Nephron (organoid): ENCODE measurements at regions not wholly inside any gene's neighbourhood (a gene's known extent, or its start where the extent isn't known, plus 50 kb on each side); places are given as distances from the start of the nearest gene placed in this dataset.

ENCODE experiments used
- H3K27ac Mint-ChIP-seq, 3 experiments: 2 replicates each; pipeline ENCODE4 v1.8.0; 2020; ENCODE audit warnings: mixed read lengths in 3 of 3, mild to moderate bottlenecking in 2 of 3, moderate library complexity in 1 of 3
- H3K27me3 Mint-ChIP-seq: 2 replicates; pipeline ENCODE4 v1.8.0; 2021; ENCODE audit warnings: low read depth, mild to moderate bottlenecking, moderate library complexity, mixed read lengths
- H3K36me3 Mint-ChIP-seq: 2 replicates; pipeline ENCODE4 v1.8.0; 2020; ENCODE audit warnings: low read depth, mixed read lengths
- H3K4me1 Mint-ChIP-seq: 2 replicates; pipeline ENCODE4 v1.8.0; 2020; ENCODE audit warnings: mixed read lengths
- H3K4me3 Mint-ChIP-seq, 3 experiments: 2 replicates each; pipeline ENCODE4 v1.8.0; 2020; ENCODE audit warnings: mild to moderate bottlenecking in 3 of 3, mixed read lengths in 3 of 3, moderate library complexity in 2 of 3
- H3K9me3 Mint-ChIP-seq: 2 replicates; pipeline ENCODE4 v1.8.0; 2020; ENCODE audit warnings: mixed read lengths
- CTCF ChIP-seq, 3 experiments: fragments of 200-600 bp; sonication (generic); IDR thresholded peaks; one replicate each; pipeline ENCODE4 v1.5.0; 2021; ENCODE audit warnings: antibody characterized with exemption in 3 of 3; ENCODE audit not compliant: unreplicated experiment in 3 of 3

- Mint-ChIP-seq H3K36me3 (no peaks in the 10 kb centered on the region), H3K27ac (no peak overlapping the region), H3K4me3 (no peak overlapping the region), H3K27me3 (peaks cover 39% of the 10 kb centered on the region), H3K4me1 (peaks cover 14% of the 10 kb centered on the region), H3K9me3 (no peaks in the 10 kb centered on the region)
- TF ChIP-seq CTCF (IDR thresholded peaks at IDR 0.05; ENCODE audit: unreplicated experiment in 3 of 3) = no peak
Observed at GRCh38 chr5:1966461-1966860, 83.7 kb upstream of the IRX4 start.

GRCh38 chr5:1965925-1966324 is 83.2 kb upstream of the IRX4 start:
- no peak overlapping the region for H3K4me3 Mint-ChIP-seq
- no peaks in the 10 kb centered on the region for H3K36me3 Mint-ChIP-seq
- TF ChIP-seq CTCF (IDR thresholded peaks at IDR 0.05; ENCODE audit: unreplicated experiment in 3 of 3) = no peak
- no peaks in the 10 kb centered on the region for H3K9me3 Mint-ChIP-seq
- peaks cover 14% of the 10 kb centered on the region for H3K4me1 Mint-ChIP-seq
- peaks cover 37% of the 10 kb centered on the region for H3K27me3 Mint-ChIP-seq
- H3K27ac Mint-ChIP-seq = no peak overlapping the region

GRCh38 chr5:1963941-1964451 is 81.3 kb upstream of the IRX4 start:
- Mint-ChIP-seq H3K9me3 (no peaks in the 10 kb centered on the region), H3K4me3 (no peak overlapping the region), H3K4me1 (peaks cover 14% of the 10 kb centered on the region), H3K36me3 (no peaks in the 10 kb centered on the region), H3K27me3 (peaks cover 44% of the 10 kb centered on the region), H3K27ac (no peak overlapping the region)
- no peak for TF ChIP-seq CTCF (IDR thresholded peaks at IDR 0.05; ENCODE audit: unreplicated experiment in 3 of 3)

GRCh38 chr5:1963358-1963757 is 80.6 kb upstream of the IRX4 start:
- peaks cover 14% of the 10 kb centered on the region for H3K4me1 Mint-ChIP-seq
- no peak for TF ChIP-seq CTCF (IDR thresholded peaks at IDR 0.05; ENCODE audit: unreplicated experiment in 3 of 3)
- no peaks in the 10 kb centered on the region for H3K9me3 Mint-ChIP-seq

GRCh38 chr5:1962619-1963355 is 80.1 kb upstream of the IRX4 start:
- H3K4me3 Mint-ChIP-seq = no peak overlapping the region
- H3K27ac Mint-ChIP-seq = no peak overlapping the region
- peaks cover 12% of the 10 kb centered on the region for H3K4me1 Mint-ChIP-seq
- TF ChIP-seq CTCF (IDR thresholded peaks at IDR 0.05; ENCODE audit: unreplicated experiment in 3 of 3) = no peak
- H3K9me3 Mint-ChIP-seq = no peaks in the 10 kb centered on the region
- H3K27me3 Mint-ChIP-seq = peaks cover 41% of the 10 kb centered on the region
- no peaks in the 10 kb centered on the region for H3K36me3 Mint-ChIP-seq

More at GRCh38 chr5:1963358-1963757, 80.6 kb upstream of the IRX4 start:
- H3K27ac Mint-ChIP-seq = no peak overlapping the region
- no peaks in the 10 kb centered on the region for H3K36me3 Mint-ChIP-seq
- no peak overlapping the region for H3K4me3 Mint-ChIP-seq
- H3K27me3 Mint-ChIP-seq = peaks cover 44% of the 10 kb centered on the region
